Ovary (tissue), 7 donors: ENCODE measurements at regions not wholly inside any gene's neighbourhood (a gene's known extent, or its start where the extent isn't known, plus 50 kb on each side); places are given as distances from the start of the nearest gene placed in this dataset.

Source experiments
- DNase-seq, 5 donors: peaks; one replicate each; pipeline ENCODE4 v3.0.0-alpha.2; 2019 to 2020
- H3K27ac ChIP-seq, 2 donors: fragments of 200-600 bp; one replicate each; pipeline versions ENCODE4 v1.5.1 to v1.8.0; 2019 to 2022
- H3K27me3 ChIP-seq: fragments of 200-600 bp; one replicate; pipeline ENCODE4 v1.8.0; 2022
- H3K36me3 ChIP-seq: fragments of 200-600 bp; sonication (generic); one replicate; pipeline ENCODE4 v1.5.1; 2019
- H3K4me1 ChIP-seq: one replicate; pipeline ENCODE4 v1.8.1; 2013; ENCODE audit warnings: mild to moderate bottlenecking, moderate library complexity; ENCODE audit not compliant: insufficient read depth
- H3K4me3 ChIP-seq: fragments of 200-600 bp; sonication (generic); one replicate; pipeline ENCODE4 v1.5.1; 2017
- H3K9me3 ChIP-seq, 2 donors: fragments of 200-600 bp in 1 of 2; sonication (generic) in 1 of 2; one replicate each; pipeline versions ENCODE4 v1.5.1 to v1.8.1; 2013 to 2019; ENCODE audit warnings: mild to moderate bottlenecking in 1 of 2, moderate library complexity in 1 of 2
- CTCF ChIP-seq, 3 donors: fragments of 450-650 bp in 2 of 3; fragments of 200-600 bp in 1 of 3; IDR thresholded peaks; one replicate each; pipeline versions ENCODE4 v1.5.1 to v1.8.0; 2016 to 2022; ENCODE audit warnings: antibody characterized with exemption in 3 of 3, mild to moderate bottlenecking in 1 of 3
- EP300 ChIP-seq: sonication (generic); formaldehyde crosslinking; IDR thresholded peaks from one replicate; pipeline ENCODE4 v1.6.1; 2017; ENCODE audit warnings: antibody characterized with exemption
- POLR2A ChIP-seq: fragments of 450-650 bp; IDR thresholded peaks from one replicate; pipeline ENCODE4 v1.6.1; 2017; ENCODE audit warnings: antibody characterized with exemption, mild to moderate bottlenecking, moderate library complexity
- WGBS, 3 donors: extraction: QIAGEN DNeasy Blood & Tissue Kit in 1 of 3; methylation state at CpG; one replicate each; pipeline versions ENCODE4 v1.1.5 to v1.1.7; 2013 to 2017; 5-methylcytosine and 5-hydroxymethylcytosine counted together
- intact Hi-C, 4 donors: fragments of 100-400 bp; cut with DNase I; formaldehyde crosslinking; loops; one replicate each; pipeline versions ENCODE4 v1.11.0 to v1.15.1; 2022 to 2023
- donor health status: DM: no; HTN: no; CAD: no; lungs with moderate emphysema.
- donor health status: DM: no; HTN: no; CAD: no.
- donor health status: Bipolar disorder and iron deficiency.
- donor health status: DM: no; HTN: no; CAD: no.
- donor health status: DM: yes; HTN: yes; CAD: no.

GRCh38 chr10:23910291-23910690, 298.6 kb upstream of the KIAA1217 start:
- no peak overlapping the region for H3K4me3 ChIP-seq
- no peak for TF ChIP-seq POLR2A
- no peak for TF ChIP-seq EP300
- TF ChIP-seq CTCF (IDR thresholded peaks at IDR 0.05): no peak
- H3K27me3 ChIP-seq: no peaks in the 10 kb centered on the region
- no peaks in the 10 kb centered on the region for H3K36me3 ChIP-seq
- H3K9me3 ChIP-seq: no peaks in the 10 kb centered on the region
- no peaks in the 10 kb centered on the region for H3K4me1 ChIP-seq
- 76 to 87% (median 82%) methylated on average over 2 of the region's 2 CpGs for WGBS, 3 donors
- no peak overlapping the region for H3K27ac ChIP-seq
- intact Hi-C loops: no loop called here
- no peak for DNase-seq

DNA sequence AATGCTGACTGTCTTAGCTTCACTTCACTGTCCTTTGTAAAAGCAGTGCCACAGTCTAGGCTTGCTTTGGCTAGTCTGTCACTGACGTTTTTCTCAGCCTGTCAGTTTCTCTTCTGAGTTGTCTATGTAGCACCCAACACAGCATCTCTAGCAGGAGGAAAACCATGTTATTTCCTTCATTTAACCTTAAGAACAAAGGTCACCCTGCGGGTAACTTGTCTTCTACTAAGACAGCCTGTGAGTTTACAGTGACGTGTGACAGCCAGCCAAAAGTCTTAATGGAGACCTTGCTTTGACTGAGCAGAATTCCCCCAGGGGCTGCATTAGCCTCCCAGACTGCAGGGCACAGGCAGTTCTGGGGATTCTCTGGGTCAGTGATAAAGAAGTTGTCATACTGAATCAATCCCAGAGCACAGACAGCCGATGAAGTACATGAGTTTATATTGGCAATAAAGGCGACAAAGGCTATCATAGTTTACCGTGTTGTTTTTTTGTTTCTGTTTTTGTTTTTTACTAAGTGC, 296.0 kb upstream of the KIAA1217 start:
- no peaks in the 10 kb centered on the region for H3K36me3 ChIP-seq
- H3K4me1 ChIP-seq: no peaks in the 10 kb centered on the region
- intact Hi-C loops: no loop called here
- H3K27ac ChIP-seq: no peak overlapping the region
- no peak for DNase-seq
- H3K9me3 ChIP-seq: no peaks in the 10 kb centered on the region
- no peaks in the 10 kb centered on the region for H3K27me3 ChIP-seq
- TF ChIP-seq POLR2A (no peak), CTCF (IDR thresholded peaks at IDR 0.05) (no peak), EP300 (no peak)
- H3K4me3 ChIP-seq: no peak overlapping the region
- WGBS, 3 donors: 14 to 36% (median 26%) methylated on average over 6 of the region's 6 CpGs

GRCh38 chr10:23914641-23915040, 294.3 kb upstream of the KIAA1217 start:
- Histone ChIP-seq H3K27me3 (no peaks in the 10 kb centered on the region), H3K9me3 (no peaks in the 10 kb centered on the region), H3K4me3 (no peak overlapping the region), H3K27ac (no peak overlapping the region), H3K36me3 (no peaks in the 10 kb centered on the region), H3K4me1 (no peaks in the 10 kb centered on the region)
- TF ChIP-seq POLR2A: no peak
- TF ChIP-seq CTCF (IDR thresholded peaks at IDR 0.05): no peak
- no peak for TF ChIP-seq EP300
- 66 to 77% (median 73%) methylated on average over 3 of the region's 3 CpGs for WGBS, 3 donors
- DNase-seq: no peak
- intact Hi-C loops: no loop called here

DNA sequence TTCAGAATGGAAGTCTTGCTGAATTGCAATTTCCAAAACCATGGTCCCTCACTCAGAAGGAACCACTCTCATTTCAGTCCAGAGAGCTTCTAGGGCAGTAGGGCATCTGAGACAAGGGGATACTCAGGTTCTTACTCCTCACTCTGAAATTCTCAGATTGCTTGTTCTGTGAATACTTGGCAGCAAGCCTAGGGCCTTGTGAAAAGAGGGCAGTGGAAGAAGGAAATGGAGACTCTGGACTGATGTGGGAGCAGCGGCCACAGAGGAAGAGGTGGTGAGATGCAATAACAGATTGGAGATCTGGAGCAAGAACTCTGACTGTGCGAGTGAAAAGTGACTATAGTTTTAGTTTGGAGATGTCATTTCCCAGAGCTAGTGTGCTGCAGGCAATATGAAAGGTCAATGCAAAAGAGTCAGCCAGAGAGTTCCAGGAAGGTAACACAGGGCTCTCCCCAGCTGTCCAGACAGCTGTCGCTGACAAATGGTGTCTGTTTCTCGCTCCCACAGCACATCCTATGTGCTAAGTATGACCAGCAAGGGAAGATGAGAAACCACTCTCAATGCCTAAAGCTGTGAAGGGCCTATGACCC, 291.6 kb upstream of the KIAA1217 start:
- intact Hi-C loops: no loop called here
- H3K36me3 ChIP-seq: no peaks in the 10 kb centered on the region
- H3K27me3 ChIP-seq: no peaks in the 10 kb centered on the region
- H3K27ac ChIP-seq: no peak overlapping the region
- H3K9me3 ChIP-seq: no peaks in the 10 kb centered on the region
- no peaks in the 10 kb centered on the region for H3K4me1 ChIP-seq
- WGBS, 3 donors: 26 to 40% (median 28%) methylated on average over 4 of the region's 4 CpGs
- no peak for DNase-seq
- TF ChIP-seq CTCF (IDR thresholded peaks at IDR 0.05) (no peak), POLR2A (no peak), EP300 (no peak)
- no peak overlapping the region for H3K4me3 ChIP-seq
